Spleen (tissue), 7 donors: ENCODE measurements at regions not wholly inside any gene's neighbourhood (a gene's known extent, or its start where the extent isn't known, plus 50 kb on each side); places are given as distances from the start of the nearest gene placed in this dataset.

ENCODE experiments used
- CTCF ChIP-seq, 11 experiments: fragments of 200-600 bp in 7 of 11; fragments of 450-650 bp in 4 of 11; sonication (generic) in 4 of 11; IDR thresholded peaks in 8 of 11; conservative IDR thresholded peaks in 3 of 11; 1 replicate in 7 of 11; 2 replicates in 4 of 11; pipeline versions ENCODE4 v1.4.0 to v1.8.0; 2016 to 2021; ENCODE audit warnings: antibody characterized with exemption in 11 of 11, inconsistent platforms in 4 of 11, mild to moderate bottlenecking in 1 of 11
- POLR2A ChIP-seq, 3 donors: fragments of 450-650 bp; IDR thresholded peaks; one replicate each; pipeline ENCODE4 v1.5.1; 2017; ENCODE audit warnings: antibody characterized with exemption in 3 of 3, mild to moderate bottlenecking in 1 of 3
- POLR2AphosphoS5 ChIP-seq, 3 donors: sonication (generic); formaldehyde crosslinking; IDR thresholded peaks; one replicate each; pipeline ENCODE4 v1.5.1; 2017; ENCODE audit warnings: antibody characterized with exemption in 3 of 3
- donor health status: DM: no; HTN: no; CAD: no; lungs with moderate emphysema.
- donor health status: DM: no; HTN: no; CAD: no.
- donor health status: DM: no; HTN: no; CAD: no.

GRCh38 chrX:118215346-118215745, 98.7 kb upstream of the KLHL13 start:
- TF ChIP-seq CTCF (IDR thresholded peaks at IDR 0.05 in 8 of 11, conservative IDR thresholded peaks at IDR 0.05 in 3 of 11) (no peak), POLR2AphosphoS5 (IDR thresholded peaks at IDR 0.05) (no peak), POLR2A (IDR thresholded peaks at IDR 0.05) (no peak)
